ENCODE measurements at regions not wholly inside any gene's neighbourhood (a gene's known extent, or its start where the extent isn't known, plus 50 kb on each side); places are given as distances from the start of the nearest gene placed in this dataset.

DNA sequence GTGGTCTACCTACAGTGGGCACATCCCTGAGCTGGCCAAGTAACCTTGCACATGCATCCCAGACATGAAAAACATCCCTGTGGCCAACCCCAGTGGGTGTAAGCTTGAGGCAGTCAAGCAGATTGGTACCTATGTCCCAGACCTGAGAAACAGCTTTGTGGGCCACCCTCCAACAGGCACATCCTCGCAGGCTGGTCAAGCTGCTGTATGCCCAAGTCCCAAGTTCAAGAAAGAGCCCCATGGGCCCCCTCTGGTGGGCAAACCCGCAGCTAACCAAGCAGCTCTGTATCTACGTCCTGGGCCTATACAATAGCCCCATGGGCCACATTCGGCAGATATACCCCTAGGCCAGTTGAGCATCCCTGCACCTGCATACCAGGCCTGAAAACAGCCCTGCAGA lies 186.3 kb upstream of the GPR149 start:
- no peaks in the 10 kb centered on the region for H3K27me3 ChIP-seq (ENCODE audit: control insufficient read depth in 3 of 3, insufficient read depth in 3 of 3, low read length in 3 of 3)
- no peak overlapping the region for H3K9ac ChIP-seq (ENCODE audit: low read depth in 1 of 3, low read length in 3 of 3)
- H3K4me1 ChIP-seq (ENCODE audit: control insufficient read depth in 3 of 3, insufficient read depth in 3 of 3, low read length in 3 of 3): no peaks in the 10 kb centered on the region

DNA sequence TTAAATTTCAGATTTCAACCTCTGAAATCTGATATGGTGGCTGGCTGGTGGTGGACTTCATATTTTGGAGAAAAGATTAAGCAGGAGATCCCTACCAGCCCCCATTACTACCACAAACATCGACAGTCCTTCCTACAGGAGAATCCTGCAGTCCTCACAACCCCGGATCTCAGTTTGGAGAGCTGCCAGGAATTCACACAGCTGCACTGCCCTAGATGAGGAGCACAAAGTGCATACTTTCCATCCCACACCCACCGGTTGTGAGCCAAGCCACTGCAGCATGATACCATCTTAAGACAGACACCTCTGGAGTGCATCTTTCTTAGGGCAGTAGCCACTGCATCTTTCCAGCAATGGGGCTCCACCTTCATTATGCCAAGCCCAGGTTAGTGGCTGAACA lies 185.5 kb upstream of the GPR149 start:
- H3K27me3 ChIP-seq (ENCODE audit: control insufficient read depth in 3 of 3, insufficient read depth in 3 of 3, low read length in 3 of 3): no peaks in the 10 kb centered on the region
- no peaks in the 10 kb centered on the region for H3K9me3 ChIP-seq (ENCODE audit: control insufficient read depth in 3 of 3, low read length in 3 of 3)
- H3K4me1 ChIP-seq (ENCODE audit: control insufficient read depth in 3 of 3, insufficient read depth in 3 of 3, low read length in 3 of 3): no peaks in the 10 kb centered on the region
- no peak overlapping the region for H3K27ac ChIP-seq (ENCODE audit: low read depth, low read length)
- no peak overlapping the region for H3K9ac ChIP-seq (ENCODE audit: low read depth in 1 of 3, low read length in 3 of 3)
- no peaks in the 10 kb centered on the region for H3K36me3 ChIP-seq (ENCODE audit: control insufficient read depth in 3 of 3, insufficient read depth in 3 of 3, low read length in 3 of 3)
- H3K4me3 ChIP-seq (ENCODE audit: low read length in 3 of 3): no peak overlapping the region

More for the DNA sequence above, 186.3 kb upstream of the GPR149 start:
- no peak overlapping the region for H3K27ac ChIP-seq (ENCODE audit: low read depth, low read length)
- no peaks in the 10 kb centered on the region for H3K9me3 ChIP-seq (ENCODE audit: control insufficient read depth in 3 of 3, low read length in 3 of 3)
- H3K36me3 ChIP-seq (ENCODE audit: control insufficient read depth in 3 of 3, insufficient read depth in 3 of 3, low read length in 3 of 3): no peaks in the 10 kb centered on the region
- no peak overlapping the region for H3K4me3 ChIP-seq (ENCODE audit: low read length in 3 of 3)

DNA sequence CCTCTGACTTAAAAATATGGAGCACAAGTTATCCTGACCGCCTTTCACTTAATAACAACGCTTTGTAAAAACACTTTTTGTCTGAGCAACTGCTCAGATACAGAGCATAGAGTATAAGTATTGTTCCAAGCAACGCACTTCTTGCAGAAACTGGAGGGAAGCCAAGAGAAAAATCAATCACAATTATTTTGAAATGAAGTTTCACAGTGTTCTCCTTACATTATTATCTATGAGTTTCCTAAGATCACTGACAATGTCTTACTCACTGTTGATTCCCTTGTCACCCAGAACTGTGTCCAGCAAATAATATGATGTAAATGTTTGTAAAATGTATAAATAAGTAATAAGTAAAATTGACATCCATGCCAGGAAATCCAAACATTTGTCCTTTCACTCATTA lies 184.6 kb upstream of the GPR149 start:
- Histone ChIP-seq H3K4me1 (ENCODE audit: control insufficient read depth in 3 of 3, insufficient read depth in 3 of 3, low read length in 3 of 3) (no peaks in the 10 kb centered on the region), H3K9me3 (ENCODE audit: control insufficient read depth in 3 of 3, low read length in 3 of 3) (no peaks in the 10 kb centered on the region), H3K27ac (ENCODE audit: low read depth, low read length) (no peak overlapping the region), H3K9ac (ENCODE audit: low read depth in 1 of 3, low read length in 3 of 3) (no peak overlapping the region), H3K4me3 (ENCODE audit: low read length in 3 of 3) (no peak overlapping the region), H3K27me3 (ENCODE audit: control insufficient read depth in 3 of 3, insufficient read depth in 3 of 3, low read length in 3 of 3) (no peaks in the 10 kb centered on the region), H3K36me3 (ENCODE audit: control insufficient read depth in 3 of 3, insufficient read depth in 3 of 3, low read length in 3 of 3) (no peaks in the 10 kb centered on the region)

DNA sequence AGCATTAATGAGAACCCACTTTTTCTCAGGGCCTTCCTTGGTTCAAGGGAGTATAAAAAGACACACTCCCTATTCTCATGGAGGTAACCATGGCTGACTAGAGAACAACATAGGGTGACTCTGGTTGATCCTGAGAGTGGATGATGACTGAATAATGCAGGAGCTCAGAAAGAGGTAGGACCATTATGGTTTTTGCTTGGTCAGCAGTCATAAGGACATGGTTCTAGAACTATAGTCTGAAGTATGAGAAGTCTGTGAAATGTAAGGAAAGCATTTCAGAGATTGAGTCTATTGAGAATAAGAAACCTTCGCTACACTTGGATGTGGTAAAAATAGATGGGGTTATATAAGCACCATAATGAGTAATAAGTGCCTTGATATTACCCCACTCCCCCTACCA lies 184.1 kb upstream of the GPR149 start:
- Histone ChIP-seq H3K4me1 (ENCODE audit: control insufficient read depth in 3 of 3, insufficient read depth in 3 of 3, low read length in 3 of 3) (no peaks in the 10 kb centered on the region), H3K4me3 (ENCODE audit: low read length in 3 of 3) (no peak overlapping the region), H3K27me3 (ENCODE audit: control insufficient read depth in 3 of 3, insufficient read depth in 3 of 3, low read length in 3 of 3) (no peaks in the 10 kb centered on the region), H3K27ac (ENCODE audit: low read depth, low read length) (no peak overlapping the region), H3K9me3 (ENCODE audit: control insufficient read depth in 3 of 3, low read length in 3 of 3) (no peaks in the 10 kb centered on the region), H3K9ac (ENCODE audit: low read depth in 1 of 3, low read length in 3 of 3) (no peak overlapping the region), H3K36me3 (ENCODE audit: control insufficient read depth in 3 of 3, insufficient read depth in 3 of 3, low read length in 3 of 3) (no peaks in the 10 kb centered on the region)

DNA sequence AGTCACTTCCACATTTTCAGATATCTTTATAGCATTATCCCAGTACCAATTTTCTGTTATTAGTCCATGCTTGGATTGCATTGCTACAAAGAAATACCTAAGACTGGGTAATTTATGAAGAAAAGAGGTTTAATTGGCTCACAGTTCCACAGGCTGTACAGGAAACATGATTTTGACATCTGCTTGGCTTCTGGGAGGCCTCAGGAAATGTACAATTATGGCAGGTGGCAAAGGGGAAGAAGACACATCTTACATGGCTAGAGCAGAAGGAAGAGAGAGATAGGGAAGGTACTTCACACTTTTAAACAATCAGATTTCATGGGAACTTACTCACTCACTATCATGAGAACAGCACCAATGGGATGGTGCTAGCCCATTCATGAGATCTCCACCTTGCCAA lies 172.3 kb upstream of the GPR149 start:
- no peak overlapping the region for H3K9ac ChIP-seq (ENCODE audit: low read depth in 1 of 3, low read length in 3 of 3)
- H3K4me1 ChIP-seq (ENCODE audit: control insufficient read depth in 3 of 3, insufficient read depth in 3 of 3, low read length in 3 of 3): no peaks in the 10 kb centered on the region
- no peak overlapping the region for H3K27ac ChIP-seq (ENCODE audit: low read depth, low read length)
- no peaks in the 10 kb centered on the region for H3K27me3 ChIP-seq (ENCODE audit: control insufficient read depth in 3 of 3, insufficient read depth in 3 of 3, low read length in 3 of 3)
- no peaks in the 10 kb centered on the region for H3K9me3 ChIP-seq (ENCODE audit: control insufficient read depth in 3 of 3, low read length in 3 of 3)
- H3K36me3 ChIP-seq (ENCODE audit: control insufficient read depth in 3 of 3, insufficient read depth in 3 of 3, low read length in 3 of 3): no peaks in the 10 kb centered on the region
- H3K4me3 ChIP-seq (ENCODE audit: low read length in 3 of 3): no peak overlapping the region

DNA sequence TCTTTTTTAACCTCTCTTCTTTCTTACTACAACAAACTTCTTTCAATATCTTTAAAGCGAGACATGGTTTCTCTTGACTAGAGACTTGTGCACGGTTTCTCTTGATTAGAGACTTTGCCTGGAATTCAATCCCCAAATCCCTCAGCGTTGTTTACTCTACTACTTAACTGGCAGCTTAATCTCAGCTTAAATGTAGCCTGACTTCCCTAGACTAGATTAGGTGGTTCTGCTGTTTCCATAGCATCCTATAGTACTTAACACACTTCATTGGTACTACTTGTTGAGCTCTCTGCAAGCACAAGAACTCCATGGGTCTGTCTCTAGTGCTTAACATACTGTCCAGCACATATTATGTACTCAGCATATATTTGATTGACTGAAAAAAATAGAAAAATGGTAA lies 168.2 kb upstream of the GPR149 start:
- Histone ChIP-seq H3K4me1 (ENCODE audit: control insufficient read depth in 3 of 3, insufficient read depth in 3 of 3, low read length in 3 of 3) (no peaks in the 10 kb centered on the region), H3K27me3 (ENCODE audit: control insufficient read depth in 3 of 3, insufficient read depth in 3 of 3, low read length in 3 of 3) (no peaks in the 10 kb centered on the region), H3K9me3 (ENCODE audit: control insufficient read depth in 3 of 3, low read length in 3 of 3) (no peaks in the 10 kb centered on the region)

GRCh38 chr3:154590675-154591384 lies 160.8 kb upstream of the GPR149 start:
- H3K36me3 ChIP-seq (ENCODE audit: control insufficient read depth in 3 of 3, insufficient read depth in 3 of 3, low read length in 3 of 3): no peaks in the 10 kb centered on the region
- H3K27ac ChIP-seq (ENCODE audit: low read depth, low read length): no peak overlapping the region
- no peak overlapping the region for H3K9ac ChIP-seq (ENCODE audit: low read depth in 1 of 3, low read length in 3 of 3)
- H3K9me3 ChIP-seq (ENCODE audit: control insufficient read depth in 3 of 3, low read length in 3 of 3): no peaks in the 10 kb centered on the region
- H3K4me3 ChIP-seq (ENCODE audit: low read length in 3 of 3): no peak overlapping the region
- H3K27me3 ChIP-seq (ENCODE audit: control insufficient read depth in 3 of 3, insufficient read depth in 3 of 3, low read length in 3 of 3): no peaks in the 10 kb centered on the region
- H3K4me1 ChIP-seq (ENCODE audit: control insufficient read depth in 3 of 3, insufficient read depth in 3 of 3, low read length in 3 of 3): no peaks in the 10 kb centered on the region

More for the DNA sequence above, 168.2 kb upstream of the GPR149 start:
- no peaks in the 10 kb centered on the region for H3K36me3 ChIP-seq (ENCODE audit: control insufficient read depth in 3 of 3, insufficient read depth in 3 of 3, low read length in 3 of 3)
- H3K4me3 ChIP-seq (ENCODE audit: low read length in 3 of 3): no peak overlapping the region
- H3K27ac ChIP-seq (ENCODE audit: low read depth, low read length): no peak overlapping the region
- H3K9ac ChIP-seq (ENCODE audit: low read depth in 1 of 3, low read length in 3 of 3): no peak overlapping the region

- Histone ChIP-seq H3K27me3 (ENCODE audit: control insufficient read depth in 3 of 3, insufficient read depth in 3 of 3, low read length in 3 of 3) (no peaks in the 10 kb centered on the region), H3K27ac (ENCODE audit: low read depth, low read length) (no peak overlapping the region), H3K9ac (ENCODE audit: low read depth in 1 of 3, low read length in 3 of 3) (no peak overlapping the region), H3K4me3 (ENCODE audit: low read length in 3 of 3) (no peak overlapping the region), H3K36me3 (ENCODE audit: control insufficient read depth in 3 of 3, insufficient read depth in 3 of 3, low read length in 3 of 3) (no peaks in the 10 kb centered on the region), H3K9me3 (ENCODE audit: control insufficient read depth in 3 of 3, low read length in 3 of 3) (no peaks in the 10 kb centered on the region), H3K4me1 (ENCODE audit: control insufficient read depth in 3 of 3, insufficient read depth in 3 of 3, low read length in 3 of 3) (no peaks in the 10 kb centered on the region)
Measured at GRCh38 chr3:154588831-154589230, 158.8 kb upstream of the GPR149 start.

DNA sequence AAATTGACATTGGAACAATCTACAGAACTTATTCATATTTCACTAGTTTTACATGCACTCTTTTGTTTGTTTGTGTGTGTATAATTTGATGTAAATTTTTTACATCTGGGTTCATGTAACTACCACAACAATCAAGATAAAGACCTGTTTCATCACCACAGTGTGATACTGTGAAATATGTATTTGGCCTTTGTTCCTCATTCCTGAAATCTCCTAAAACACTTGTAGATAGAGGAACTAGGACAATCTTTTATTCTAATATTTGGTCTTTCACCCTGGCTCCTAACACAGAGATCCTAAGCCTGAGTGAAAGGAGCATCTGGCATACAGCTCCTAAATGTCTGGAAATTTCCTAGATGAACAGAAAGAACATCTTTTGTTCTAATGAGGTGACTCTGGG lies 155.0 kb upstream of the GPR149 start:
- no peak overlapping the region for H3K4me3 ChIP-seq (ENCODE audit: low read length in 3 of 3)
- H3K9me3 ChIP-seq (ENCODE audit: control insufficient read depth in 3 of 3, low read length in 3 of 3): no peaks in the 10 kb centered on the region
- no peak overlapping the region for H3K27ac ChIP-seq (ENCODE audit: low read depth, low read length)
- H3K4me1 ChIP-seq (ENCODE audit: control insufficient read depth in 3 of 3, insufficient read depth in 3 of 3, low read length in 3 of 3): no peaks in the 10 kb centered on the region
- no peaks in the 10 kb centered on the region for H3K27me3 ChIP-seq (ENCODE audit: control insufficient read depth in 3 of 3, insufficient read depth in 3 of 3, low read length in 3 of 3)
- H3K36me3 ChIP-seq (ENCODE audit: control insufficient read depth in 3 of 3, insufficient read depth in 3 of 3, low read length in 3 of 3): no peaks in the 10 kb centered on the region
- H3K9ac ChIP-seq (ENCODE audit: low read depth in 1 of 3, low read length in 3 of 3): no peak overlapping the region

DNA sequence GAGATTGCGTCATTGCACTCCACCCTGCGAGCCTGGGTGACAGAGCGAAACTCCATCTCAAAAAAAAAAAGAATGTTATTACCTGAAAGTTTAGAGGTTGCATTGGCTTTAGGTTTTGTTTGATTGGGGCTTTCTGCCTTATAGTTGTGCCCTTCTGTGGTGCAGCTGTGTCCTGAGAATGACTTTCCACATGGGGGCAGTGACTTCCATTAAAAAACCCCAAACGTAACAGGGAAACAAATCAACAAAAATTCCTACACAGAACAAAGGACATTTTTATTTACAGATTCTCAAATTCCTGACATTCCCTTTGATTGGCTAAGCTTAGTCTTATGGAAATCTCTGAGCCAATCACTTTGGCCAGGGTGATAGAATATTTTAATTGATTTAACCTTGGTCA lies 154.1 kb upstream of the GPR149 start:
- Histone ChIP-seq H3K9me3 (ENCODE audit: control insufficient read depth in 3 of 3, low read length in 3 of 3) (no peaks in the 10 kb centered on the region), H3K36me3 (ENCODE audit: control insufficient read depth in 3 of 3, insufficient read depth in 3 of 3, low read length in 3 of 3) (no peaks in the 10 kb centered on the region), H3K9ac (ENCODE audit: low read depth in 1 of 3, low read length in 3 of 3) (no peak overlapping the region), H3K4me3 (ENCODE audit: low read length in 3 of 3) (no peak overlapping the region), H3K4me1 (ENCODE audit: control insufficient read depth in 3 of 3, insufficient read depth in 3 of 3, low read length in 3 of 3) (no peaks in the 10 kb centered on the region), H3K27ac (ENCODE audit: low read depth, low read length) (no peak overlapping the region), H3K27me3 (ENCODE audit: control insufficient read depth in 3 of 3, insufficient read depth in 3 of 3, low read length in 3 of 3) (no peaks in the 10 kb centered on the region)

Data from skeletal muscle tissue (tissue), 3 donors.